H9 (cell line): ENCODE measurements at regions not wholly inside any gene's neighbourhood (a gene's known extent, or its start where the extent isn't known, plus 50 kb on each side); places are given as distances from the start of the nearest gene placed in this dataset.

Experiments used
- DNase-seq: peaks from one replicate; pipeline ENCODE4 v3.0.0-alpha.2; 2017
- H2AFZ ChIP-seq: one replicate; pipeline ENCODE4 v1.6.1; 2013; ENCODE audit warnings: mild to moderate bottlenecking, low read length, control low read depth, moderate library complexity
- H2AK5ac ChIP-seq: 2 replicates; pipeline ENCODE4 v1.6.1; 2013; ENCODE audit warnings: low read length, control low read depth, mixed read lengths; ENCODE audit not compliant: insufficient read length
- H2BK120ac ChIP-seq: one replicate; pipeline ENCODE4 v1.6.1; 2013; ENCODE audit warnings: low read depth, mild to moderate bottlenecking, low read length, control low read depth, inconsistent platforms; ENCODE audit not compliant: poor library complexity, severe bottlenecking
- H2BK12ac ChIP-seq: 2 replicates; pipeline ENCODE4 v1.6.1; 2013; ENCODE audit warnings: low read length, control low read depth, mixed read lengths, low read depth; ENCODE audit not compliant: insufficient read length
- H2BK15ac ChIP-seq: 2 replicates; pipeline ENCODE4 v1.6.1; 2013; ENCODE audit warnings: low read depth, low read length, control low read depth
- H2BK20ac ChIP-seq: one replicate; pipeline ENCODE4 v1.6.1; 2013; ENCODE audit warnings: low read depth, mild to moderate bottlenecking, low read length, control low read depth, inconsistent platforms; ENCODE audit not compliant: poor library complexity, severe bottlenecking
- H2BK5ac ChIP-seq: 2 replicates; pipeline ENCODE4 v1.6.1; 2013; ENCODE audit warnings: low read length, control low read depth, mixed read lengths; ENCODE audit not compliant: insufficient read length
- H3K14ac ChIP-seq: 2 replicates; pipeline ENCODE4 v1.6.1; 2013; ENCODE audit warnings: low read length, control low read depth; ENCODE audit not compliant: insufficient read depth
- H3K18ac ChIP-seq: 2 replicates; pipeline ENCODE4 v1.6.1; 2013; ENCODE audit warnings: low read depth, mild to moderate bottlenecking, mixed read lengths, low read length, control low read depth; ENCODE audit not compliant: insufficient read length
- H3K23ac ChIP-seq: 2 replicates; pipeline ENCODE4 v1.6.1; 2013; ENCODE audit warnings: low read length, control low read depth, mixed read lengths, low read depth; ENCODE audit not compliant: insufficient read length
- H3K23me2 ChIP-seq: 2 replicates; pipeline ENCODE4 v1.6.1; 2013; ENCODE audit warnings: low read depth, mild to moderate bottlenecking, mixed read lengths, low read length, control low read depth; ENCODE audit not compliant: insufficient read length, poor library complexity, severe bottlenecking
- H3K27ac ChIP-seq: 2 replicates; pipeline ENCODE4 v1.5.1; 2013; ENCODE audit warnings: low read length, control low read depth, mixed read lengths, low read depth; ENCODE audit not compliant: insufficient read length
- H3K27me3 ChIP-seq: 2 replicates; pipeline ENCODE4 v1.6.1; 2013; ENCODE audit warnings: low read length, control low read depth, inconsistent platforms; ENCODE audit not compliant: insufficient read depth
- H3K4ac ChIP-seq: 2 replicates; pipeline ENCODE4 v1.6.1; 2013; ENCODE audit warnings: low read depth, mild to moderate bottlenecking, control low read depth, inconsistent platforms, low read length, moderate library complexity
- H3K4me1 ChIP-seq: 2 replicates; pipeline ENCODE4 v1.6.1; 2013; ENCODE audit warnings: low read length, control low read depth, inconsistent platforms; ENCODE audit not compliant: insufficient read depth
- H3K4me2 ChIP-seq: 2 replicates; pipeline ENCODE4 v1.6.1; 2013; ENCODE audit warnings: low read length, control low read depth, mixed read lengths; ENCODE audit not compliant: insufficient read length, insufficient read depth
- H3K56ac ChIP-seq: 2 replicates; pipeline ENCODE4 v1.6.1; 2013; ENCODE audit warnings: low read depth, mild to moderate bottlenecking, mixed read lengths, low read length, control low read depth; ENCODE audit not compliant: insufficient read length
- H3K79me1 ChIP-seq: 2 replicates; pipeline ENCODE4 v1.6.1; 2013; ENCODE audit warnings: low read depth, mild to moderate bottlenecking, moderate library complexity, low read length, control low read depth, inconsistent platforms; ENCODE audit not compliant: insufficient read depth, poor library complexity, severe bottlenecking
- H3K79me2 ChIP-seq: 2 replicates; pipeline ENCODE4 v1.6.1; 2013; ENCODE audit warnings: low read length, control low read depth, inconsistent platforms; ENCODE audit not compliant: insufficient read depth
- H3K9ac ChIP-seq: 2 replicates; pipeline ENCODE4 v1.6.1; 2013; ENCODE audit warnings: low read length, control low read depth, mixed read lengths; ENCODE audit not compliant: insufficient read length; ENCODE audit errors: extremely low read depth
- H3K9me3 ChIP-seq: one replicate; pipeline ENCODE4 v1.6.1; 2013; ENCODE audit warnings: low read depth, low read length, inconsistent platforms; ENCODE audit not compliant: control insufficient read depth
- H3T11ph ChIP-seq: one replicate; pipeline ENCODE4 v1.6.1; 2013; ENCODE audit warnings: mild to moderate bottlenecking, low read length, control low read depth, inconsistent platforms
- H4K20me1 ChIP-seq: one replicate; pipeline ENCODE4 v1.6.1; 2013; ENCODE audit not compliant: control insufficient read depth, insufficient read length, insufficient read depth
- H4K5ac ChIP-seq: 2 replicates; pipeline ENCODE4 v1.6.1; 2013; ENCODE audit warnings: low read depth, mild to moderate bottlenecking, mixed read lengths, low read length, control low read depth; ENCODE audit not compliant: insufficient read length
- H4K8ac ChIP-seq: replicated peaks from 2 replicates; pipeline ENCODE4 v1.6.1; 2013; ENCODE audit warnings: low read length, control low read depth, mixed read lengths, low read depth; ENCODE audit not compliant: insufficient read length
- H4K91ac ChIP-seq: 2 replicates; pipeline ENCODE4 v1.6.1; 2013; ENCODE audit warnings: low read depth, mild to moderate bottlenecking, moderate library complexity, mixed read lengths, low read length, control low read depth; ENCODE audit not compliant: insufficient read length
- H3K27ac Mint-ChIP-seq, 3 experiments: 2 replicates in 2 of 3; 3 replicates in 1 of 3; pipeline ENCODE4 v1.8.0; 2020 to 2021; ENCODE audit warnings: mixed read lengths in 3 of 3, mild to moderate bottlenecking in 1 of 3, moderate library complexity in 1 of 3
- H3K27me3 Mint-ChIP-seq: 2 replicates; pipeline ENCODE4 v1.8.0; 2021; ENCODE audit warnings: low read depth, mild to moderate bottlenecking, moderate library complexity, mixed read lengths
- H3K36me3 Mint-ChIP-seq, 3 experiments: 2 replicates in 2 of 3; 3 replicates in 1 of 3; pipeline ENCODE4 v1.8.0; 2020 to 2021; ENCODE audit warnings: low read depth in 3 of 3, mixed read lengths in 3 of 3; ENCODE audit not compliant: insufficient read depth in 1 of 3
- H3K4me1 Mint-ChIP-seq, 2 experiments: 2 replicates each; pipeline ENCODE4 v1.8.0; 2020; ENCODE audit warnings: mixed read lengths in 2 of 2
- H3K4me3 Mint-ChIP-seq, 2 experiments: 2 replicates in 1 of 2; 3 replicates in 1 of 2; pipeline ENCODE4 v1.8.0; 2020 to 2021; ENCODE audit warnings: mild to moderate bottlenecking in 2 of 2, mixed read lengths in 2 of 2, moderate library complexity in 1 of 2
- H3K9me3 Mint-ChIP-seq, 2 experiments: 2 replicates in 1 of 2; 3 replicates in 1 of 2; pipeline ENCODE4 v1.8.0; 2020; ENCODE audit warnings: mild to moderate bottlenecking in 2 of 2, mixed read lengths in 2 of 2, moderate library complexity in 1 of 2
- WGBS: extraction: QIAGEN DNeasy Blood & Tissue Kit; methylation state at CpG from one replicate; pipeline ENCODE4 v1.1.7; 2013; ENCODE audit warnings: missing lambda C conversion rate, low lambda C conversion rate, mixed read lengths; ENCODE audit not compliant: insufficient read length; ENCODE audit errors: extremely low coverage; 5-methylcytosine and 5-hydroxymethylcytosine counted together
- TF ChIP-seq, protein P1 (sequence below): fragments of 200-600 bp; sonication (generic); conservative IDR thresholded peaks from 3 replicates; pipeline ENCODE4 v1.8.0; 2021; ENCODE audit warnings: antibody characterized with exemption, mild to moderate bottlenecking

DNA sequence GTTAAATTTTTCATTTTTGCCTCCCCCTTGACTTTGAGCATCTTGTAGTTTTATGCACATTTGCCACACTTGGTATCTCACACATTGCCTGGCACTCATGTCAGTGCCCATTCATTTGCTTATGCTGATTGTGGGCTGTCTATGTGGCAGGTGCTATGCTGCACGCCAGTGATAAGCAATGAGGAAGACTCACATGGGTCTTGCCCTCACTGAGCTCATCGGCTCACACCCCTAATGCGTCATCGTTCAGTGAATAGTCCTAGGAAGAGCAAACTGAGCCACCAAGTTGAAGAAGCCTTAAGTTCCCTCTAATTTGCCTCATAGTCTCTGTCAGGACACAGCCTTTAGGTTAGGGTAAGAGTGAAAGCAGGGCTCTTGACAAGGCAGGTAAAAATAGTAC lies 209.4 kb upstream of the IL12B start:
- H4K8ac ChIP-seq = no peak overlapping the region
- no peak overlapping the region for H3K27ac ChIP-seq
- no peak overlapping the region for H2BK20ac ChIP-seq
- H3K9me3 ChIP-seq = no peaks in the 10 kb centered on the region
- H3K27me3 ChIP-seq = no peaks in the 10 kb centered on the region
- no peak overlapping the region for H3K4me2 ChIP-seq
- no peaks in the 10 kb centered on the region for H3K4me1 ChIP-seq
- H3K27ac Mint-ChIP-seq = no peak overlapping the region
- no peak overlapping the region for H4K91ac ChIP-seq
- H3K4me3 Mint-ChIP-seq = no peak overlapping the region
- DNase-seq = no peak
- no peak overlapping the region for H2AK5ac ChIP-seq
- no peak overlapping the region for H3K23ac ChIP-seq
- H2BK5ac ChIP-seq = no peak overlapping the region
- H3K9me3 Mint-ChIP-seq = no peaks in the 10 kb centered on the region
- no peaks in the 10 kb centered on the region for H3K36me3 Mint-ChIP-seq
- no peak overlapping the region for H2AFZ ChIP-seq
- H3K79me2 ChIP-seq = no peaks in the 10 kb centered on the region
- H2BK15ac ChIP-seq = no peak overlapping the region
- TF ChIP-seq, protein P1, sequence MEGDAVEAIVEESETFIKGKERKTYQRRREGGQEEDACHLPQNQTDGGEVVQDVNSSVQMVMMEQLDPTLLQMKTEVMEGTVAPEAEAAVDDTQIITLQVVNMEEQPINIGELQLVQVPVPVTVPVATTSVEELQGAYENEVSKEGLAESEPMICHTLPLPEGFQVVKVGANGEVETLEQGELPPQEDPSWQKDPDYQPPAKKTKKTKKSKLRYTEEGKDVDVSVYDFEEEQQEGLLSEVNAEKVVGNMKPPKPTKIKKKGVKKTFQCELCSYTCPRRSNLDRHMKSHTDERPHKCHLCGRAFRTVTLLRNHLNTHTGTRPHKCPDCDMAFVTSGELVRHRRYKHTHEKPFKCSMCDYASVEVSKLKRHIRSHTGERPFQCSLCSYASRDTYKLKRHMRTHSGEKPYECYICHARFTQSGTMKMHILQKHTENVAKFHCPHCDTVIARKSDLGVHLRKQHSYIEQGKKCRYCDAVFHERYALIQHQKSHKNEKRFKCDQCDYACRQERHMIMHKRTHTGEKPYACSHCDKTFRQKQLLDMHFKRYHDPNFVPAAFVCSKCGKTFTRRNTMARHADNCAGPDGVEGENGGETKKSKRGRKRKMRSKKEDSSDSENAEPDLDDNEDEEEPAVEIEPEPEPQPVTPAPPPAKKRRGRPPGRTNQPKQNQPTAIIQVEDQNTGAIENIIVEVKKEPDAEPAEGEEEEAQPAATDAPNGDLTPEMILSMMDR = no peak
- H2BK120ac ChIP-seq = no peak overlapping the region
- no peak overlapping the region for H3K56ac ChIP-seq
- no peaks in the 10 kb centered on the region for H3K4me1 Mint-ChIP-seq
- no peaks in the 10 kb centered on the region for H3K79me1 ChIP-seq
- no peaks in the 10 kb centered on the region for H4K20me1 ChIP-seq
- H3K27me3 Mint-ChIP-seq = no peaks in the 10 kb centered on the region; the same call in 1 of the 2 replicates
- no peak overlapping the region for H2BK12ac ChIP-seq
- H3T11ph ChIP-seq = no peak overlapping the region
- H3K9ac ChIP-seq = no peak overlapping the region
- H3K4ac ChIP-seq = no peak overlapping the region
- H3K18ac ChIP-seq = no peak overlapping the region
- no peak overlapping the region for H3K14ac ChIP-seq
- H3K23me2 ChIP-seq = no peaks in the 10 kb centered on the region
- WGBS = no CpG with 5 or more reads among the region's 4 CpGs
- H4K5ac ChIP-seq = no peak overlapping the region
